B cell (primary cell): ENCODE measurements at regions not wholly inside any gene's neighbourhood (a gene's known extent, or its start where the extent isn't known, plus 50 kb on each side); places are given as distances from the start of the nearest gene placed in this dataset.

Experiments used
- ATAC-seq: fragments of 200-7000 bp; cut with Tn5 transposase; one replicate; pipeline ENCODE4 v1.10.0; 2021; ENCODE audit warnings: low read depth, mild to moderate bottlenecking, moderate number of reproducible peaks, moderate library complexity
- CTCF ChIA-PET: fragments of 350-600 bp; sonication (Branson Sonifier 250); formaldehyde crosslinking; loops from one replicate; lab custom pipeline; 2021; ENCODE audit warnings: antibody characterized with exemption, inconsistent platforms; lab: Charles Lee
- POLR2A ChIA-PET: fragments of 350-600 bp; sonication (Branson Sonifier 250); formaldehyde crosslinking; loops from one replicate; lab custom pipeline; 2021; ENCODE audit warnings: antibody characterized with exemption; lab: Charles Lee
- DNase-seq: peaks from one replicate; pipeline ENCODE4 v3.0.0; 2013
- H2AFZ ChIP-seq: 2 replicates; pipeline ENCODE4 v1.6.1; 2012; ENCODE audit warnings: mild to moderate bottlenecking, low read depth, low read length; ENCODE audit not compliant: insufficient read depth, poor library complexity, severe bottlenecking
- H3K27ac ChIP-seq, 2 donors: 1 replicate in 1 of 2; 2 replicates in 1 of 2; pipeline ENCODE4 v1.5.1; 2012 to 2013; ENCODE audit warnings: low read length in 2 of 2, mild to moderate bottlenecking in 2 of 2, moderate library complexity in 1 of 2
- H3K27me3 ChIP-seq, 4 experiments: fragments of 200-600 bp in 1 of 4; sonication (generic) in 1 of 4; replicated peaks in 1 of 4; 1 replicate in 2 of 4; 2 replicates in 2 of 4; pipeline versions ENCODE4 v1.6.1 to v1.7.0; 2013 to 2016; ENCODE audit warnings: low read length in 3 of 4, mild to moderate bottlenecking in 2 of 4, mixed read lengths in 1 of 4, moderate library complexity in 1 of 4; ENCODE audit not compliant: insufficient read depth in 4 of 4, control insufficient read depth in 3 of 4; ENCODE audit errors: control extremely low read depth in 1 of 4
- H3K36me3 ChIP-seq, 2 experiments: replicated peaks in 1 of 2; 1 replicate in 1 of 2; 2 replicates in 1 of 2; pipeline versions ENCODE4 v1.6.1 to v1.7.1; 2013; ENCODE audit warnings: low read length in 1 of 2; ENCODE audit not compliant: insufficient read depth in 2 of 2, control insufficient read depth in 1 of 2; ENCODE audit errors: control extremely low read depth in 1 of 2, extremely low read depth in 1 of 2
- H3K4me1 ChIP-seq, 2 donors: fragments of 200-600 bp in 1 of 2; sonication (generic) in 1 of 2; 1 replicate in 1 of 2; 2 replicates in 1 of 2; pipeline versions ENCODE4 v1.5.1 to v1.6.1; 2013 to 2017; ENCODE audit warnings: low read length in 2 of 2; ENCODE audit not compliant: control insufficient read depth in 2 of 2, insufficient read depth in 2 of 2
- H3K4me2 ChIP-seq: replicated peaks from 2 replicates; pipeline ENCODE3; 2012; ENCODE audit warnings: mild to moderate bottlenecking, low read depth, low read length; ENCODE audit not compliant: poor library complexity, severe bottlenecking
- H3K4me3 ChIP-seq, 5 experiments: fragments of 200-600 bp in 1 of 5; sonication (generic) in 1 of 5; 1 replicate in 3 of 5; 2 replicates in 2 of 5; pipeline versions ENCODE4 v1.5.1 to v1.7.0; 2011 to 2016; ENCODE audit warnings: low read length in 4 of 5, mild to moderate bottlenecking in 4 of 5, low read depth in 2 of 5, control low read depth in 1 of 5, moderate library complexity in 1 of 5; ENCODE audit not compliant: insufficient read depth in 1 of 5; ENCODE audit errors: control extremely low read depth in 1 of 5, extremely low read depth in 1 of 5
- H3K79me2 ChIP-seq: fragments of 200-600 bp; sonication (generic); one replicate; pipeline ENCODE4 v1.6.0; 2016; ENCODE audit warnings: low read length; ENCODE audit not compliant: control insufficient read depth, insufficient read depth
- H3K9ac ChIP-seq: fragments of 200-600 bp; sonication (generic); 2 replicates; pipeline ENCODE4 v1.6.1; 2017; ENCODE audit warnings: mild to moderate bottlenecking, low read length, moderate library complexity
- H3K9me3 ChIP-seq, 3 donors: one replicate each; pipeline versions ENCODE4 v1.6.1 to v1.7.1; 2013; ENCODE audit warnings: low read length in 2 of 3; ENCODE audit not compliant: control insufficient read depth in 2 of 3, insufficient read depth in 1 of 3; ENCODE audit errors: control extremely low read depth in 1 of 3
- H4K20me1 ChIP-seq: 2 replicates; pipeline ENCODE4 v1.6.0; 2012; ENCODE audit warnings: mild to moderate bottlenecking, low read length; ENCODE audit not compliant: insufficient read depth, control insufficient read depth, poor library complexity, severe bottlenecking
- H3K27ac Mint-ChIP-seq: one replicate; pipeline ENCODE4 v1.8.0; 2021; ENCODE audit warnings: mixed read lengths
- H3K27me3 Mint-ChIP-seq: one replicate; pipeline ENCODE4 v1.8.0; 2021; ENCODE audit warnings: mixed read lengths
- H3K4me1 Mint-ChIP-seq: one replicate; pipeline ENCODE4 v1.8.0; 2021; ENCODE audit warnings: mixed read lengths
- H3K4me3 Mint-ChIP-seq: one replicate; pipeline ENCODE4 v1.8.0; 2021; ENCODE audit warnings: mixed read lengths
- H3K9me3 Mint-ChIP-seq: one replicate; pipeline ENCODE4 v1.8.0; 2022; ENCODE audit warnings: mixed read lengths; ENCODE audit not compliant: insufficient read depth
- EZH2 ChIP-seq: IDR thresholded peaks from 2 replicates; pipeline ENCODE4 v1.6.1; 2012; ENCODE audit warnings: borderline replicate concordance, low read depth, mild to moderate bottlenecking, moderate library complexity, low read length; ENCODE audit not compliant: insufficient read depth, poor library complexity, severe bottlenecking
- WGBS: methylation state at CpG from one replicate; pipeline ENCODE4 v1.1.5; 2013; ENCODE audit warnings: missing lambda C conversion rate; ENCODE audit not compliant: insufficient coverage; 5-methylcytosine and 5-hydroxymethylcytosine counted together
- intact Hi-C: fragments of 100-400 bp; cut with micrococcal nuclease; formaldehyde crosslinking; loops from one replicate; pipeline ENCODE4 v1.10.0; 2022
- TF ChIP-seq, protein P1 (sequence below): fragments of 200-600 bp; IDR thresholded peaks from one replicate; pipeline ENCODE4 v1.8.0; 2022; ENCODE audit warnings: antibody characterized with exemption, mild to moderate bottlenecking

GRCh38 chr17:10976401-10976800 is 138.5 kb upstream of the PIRT start:
- intact Hi-C loops = no loop called here
- Histone ChIP-seq H3K9ac (no peak overlapping the region), H3K79me2 (no peaks in the 10 kb centered on the region), H3K4me1 (no peaks in the 10 kb centered on the region), H3K27me3 (no peaks in the 10 kb centered on the region), H3K27ac (no peak overlapping the region), H3K4me2 (no peak overlapping the region), H3K9me3 (no peaks in the 10 kb centered on the region), H3K36me3 (no peaks in the 10 kb centered on the region), H2AFZ (no peak overlapping the region), H4K20me1 (no peaks in the 10 kb centered on the region), H3K4me3 (no peak overlapping the region)
- TF ChIP-seq, protein P1, sequence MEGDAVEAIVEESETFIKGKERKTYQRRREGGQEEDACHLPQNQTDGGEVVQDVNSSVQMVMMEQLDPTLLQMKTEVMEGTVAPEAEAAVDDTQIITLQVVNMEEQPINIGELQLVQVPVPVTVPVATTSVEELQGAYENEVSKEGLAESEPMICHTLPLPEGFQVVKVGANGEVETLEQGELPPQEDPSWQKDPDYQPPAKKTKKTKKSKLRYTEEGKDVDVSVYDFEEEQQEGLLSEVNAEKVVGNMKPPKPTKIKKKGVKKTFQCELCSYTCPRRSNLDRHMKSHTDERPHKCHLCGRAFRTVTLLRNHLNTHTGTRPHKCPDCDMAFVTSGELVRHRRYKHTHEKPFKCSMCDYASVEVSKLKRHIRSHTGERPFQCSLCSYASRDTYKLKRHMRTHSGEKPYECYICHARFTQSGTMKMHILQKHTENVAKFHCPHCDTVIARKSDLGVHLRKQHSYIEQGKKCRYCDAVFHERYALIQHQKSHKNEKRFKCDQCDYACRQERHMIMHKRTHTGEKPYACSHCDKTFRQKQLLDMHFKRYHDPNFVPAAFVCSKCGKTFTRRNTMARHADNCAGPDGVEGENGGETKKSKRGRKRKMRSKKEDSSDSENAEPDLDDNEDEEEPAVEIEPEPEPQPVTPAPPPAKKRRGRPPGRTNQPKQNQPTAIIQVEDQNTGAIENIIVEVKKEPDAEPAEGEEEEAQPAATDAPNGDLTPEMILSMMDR = no peak
- TF ChIP-seq EZH2 = no peak
- ChIA-PET CTCF (no interaction called here), POLR2A (no interaction called here)
- Mint-ChIP-seq H3K9me3 (no peaks in the 10 kb centered on the region), H3K4me1 (no peaks in the 10 kb centered on the region), H3K27me3 (peaks cover 3% of the 10 kb centered on the region), H3K4me3 (no peak overlapping the region), H3K27ac (no peak overlapping the region)
- DNase-seq (no peak), ATAC-seq (no peak)
- no CpG with 5 or more reads among the region's 4 CpGs for WGBS

DNA sequence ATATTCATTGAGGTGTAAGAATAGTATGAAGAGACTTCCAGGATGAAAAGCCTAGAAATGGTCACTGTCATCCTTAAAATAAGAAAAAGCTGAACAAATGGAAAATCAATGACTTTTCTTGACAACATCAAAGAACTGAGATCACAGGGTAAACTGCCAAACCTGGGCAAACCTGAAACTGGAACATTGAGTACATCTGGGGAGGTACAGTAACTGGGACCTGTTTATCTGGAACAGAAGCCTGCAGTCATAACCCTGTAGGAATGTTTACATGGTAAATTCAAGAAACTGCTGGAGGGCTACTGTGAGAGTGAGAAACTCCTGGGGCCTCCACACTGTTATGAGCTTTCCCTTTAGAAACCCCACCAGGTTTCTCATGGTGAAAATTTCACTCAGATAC is 130.1 kb upstream of the PIRT start:
- POLR2A ChIA-PET = no interaction called here
- Histone ChIP-seq H3K27ac (no peak overlapping the region), H3K4me2 (no peak overlapping the region), H3K4me1 (no peaks in the 10 kb centered on the region), H3K79me2 (no peaks in the 10 kb centered on the region), H3K9ac (no peak overlapping the region), H3K36me3 (no peaks in the 10 kb centered on the region), H3K4me3 (no peak overlapping the region), H3K9me3 (no peaks in the 10 kb centered on the region), H3K27me3 (no peaks in the 10 kb centered on the region), H2AFZ (no peak overlapping the region), H4K20me1 (no peaks in the 10 kb centered on the region)
- CTCF ChIA-PET = no interaction called here
- no peak for ATAC-seq
- intact Hi-C loops = no loop called here
- no peaks in the 10 kb centered on the region for H3K4me1 Mint-ChIP-seq
- TF ChIP-seq, protein P1 = no peak
- no peak for TF ChIP-seq EZH2
- H3K27ac Mint-ChIP-seq = no peak overlapping the region
- peaks cover 23% of the 10 kb centered on the region for H3K9me3 Mint-ChIP-seq
- H3K27me3 Mint-ChIP-seq = peaks cover 3% of the 10 kb centered on the region
- DNase-seq = no peak
- H3K4me3 Mint-ChIP-seq = no peak overlapping the region
